Lower leg skin (tissue), 4 donors: ENCODE measurements at regions not wholly inside any gene's neighbourhood (a gene's known extent, or its start where the extent isn't known, plus 50 kb on each side); places are given as distances from the start of the nearest gene placed in this dataset.

Experiments
- DNase-seq, 2 donors: peaks; one replicate each; pipeline ENCODE4 v3.0.0-alpha.2; 2019; ENCODE audit warnings: low spot score in 2 of 2
- H3K4me3 ChIP-seq: fragments of 200-600 bp; sonication (generic); 2 replicates; pipeline ENCODE4 v1.5.1; 2017; ENCODE audit warnings: mild to moderate bottlenecking, low read depth; ENCODE audit not compliant: poor library complexity, severe bottlenecking
- CTCF ChIP-seq, 3 donors: fragments of 450-650 bp; IDR thresholded peaks; one replicate each; pipeline ENCODE4 v1.5.1; 2016; ENCODE audit warnings: antibody characterized with exemption in 3 of 3, mild to moderate bottlenecking in 3 of 3, moderate library complexity in 2 of 3
- POLR2A ChIP-seq, 2 donors: fragments of 450-650 bp; IDR thresholded peaks; one replicate each; pipeline ENCODE4 v1.6.1; 2016 to 2017; ENCODE audit warnings: antibody characterized with exemption in 2 of 2, mild to moderate bottlenecking in 1 of 2, moderate library complexity in 1 of 2
- WGBS, 2 donors: methylation state at CpG; one replicate each; pipeline ENCODE4 v1.1.5; 2018; 5-methylcytosine and 5-hydroxymethylcytosine counted together
- intact Hi-C: fragments of 100-400 bp; cut with DNase I; formaldehyde crosslinking; loops from one replicate; pipeline ENCODE4 v1.15.0; 2023; ENCODE audit warnings: low total_unique reads

- TF ChIP-seq CTCF (IDR thresholded peaks at IDR 0.05): no peak
- TF ChIP-seq POLR2A (IDR thresholded peaks at IDR 0.05): no peak
- WGBS, 2 donors: 60 to 65% methylated on average over 6 of the region's 6 CpGs
- no peak for DNase-seq
- intact Hi-C loops: no loop called here
- H3K4me3 ChIP-seq: no peak overlapping the region
Measured at GRCh38 chr9:101791533-101791932, 53.1 kb upstream of the GRIN3A start.
